Vagina (tissue), 2 donors: ENCODE measurements at regions not wholly inside any gene's neighbourhood (a gene's known extent, or its start where the extent isn't known, plus 50 kb on each side); places are given as distances from the start of the nearest gene placed in this dataset.

Experiments used
- CTCF ChIP-seq, 3 experiments: fragments of 450-650 bp in 2 of 3; fragments of 200-600 bp in 1 of 3; sonication (generic) in 1 of 3; IDR thresholded peaks; one replicate each; pipeline ENCODE4 v1.5.1; 2017 to 2019; ENCODE audit warnings: antibody characterized with exemption in 3 of 3, mild to moderate bottlenecking in 2 of 3, moderate library complexity in 2 of 3
- POLR2A ChIP-seq, 2 donors: fragments of 450-650 bp; IDR thresholded peaks; one replicate each; pipeline ENCODE4 v1.6.1; 2017; ENCODE audit warnings: antibody characterized with exemption in 2 of 2, mild to moderate bottlenecking in 2 of 2, moderate library complexity in 2 of 2
- POLR2AphosphoS5 ChIP-seq, 2 donors: sonication (generic); formaldehyde crosslinking; IDR thresholded peaks; one replicate each; pipeline ENCODE4 v1.9.0; 2017; ENCODE audit warnings: antibody characterized with exemption in 2 of 2, mild to moderate bottlenecking in 2 of 2, low read depth in 1 of 2; ENCODE audit not compliant: insufficient read depth in 1 of 2

- TF ChIP-seq CTCF (IDR thresholded peaks at IDR 0.05) (no peak), POLR2AphosphoS5 (IDR thresholded peaks at IDR 0.05; ENCODE audit: insufficient read depth in 1 of 2, low read depth in 1 of 2) (no peak), POLR2A (IDR thresholded peaks at IDR 0.05) (no peak)
Measured at GRCh38 chr7:85479918-85480643, 293.2 kb upstream of the SEMA3D start.
